Esophagus squamous epithelium (tissue), 5 donors: ENCODE measurements at regions not wholly inside any gene's neighbourhood (a gene's known extent, or its start where the extent isn't known, plus 50 kb on each side); places are given as distances from the start of the nearest gene placed in this dataset.

Experiments used
- DNase-seq: peaks from one replicate; lab custom pipeline; 2025; lab: John Stamatoyannopoulos, UW
- H3K27ac ChIP-seq, 4 donors: fragments of 200-600 bp; sonication (generic); one replicate each; pipeline ENCODE4 v1.5.1; 2016 to 2019; ENCODE audit warnings: mild to moderate bottlenecking in 1 of 4
- H3K27me3 ChIP-seq, 4 donors: fragments of 200-600 bp; sonication (generic); 1 replicate in 3 of 4; 2 replicates in 1 of 4; pipeline versions ENCODE4 v1.5.1 to v1.6.0; 2017 to 2021; ENCODE audit warnings: antibody characterized with exemption in 1 of 4
- H3K36me3 ChIP-seq, 3 donors: fragments of 200-600 bp; sonication (generic); one replicate each; pipeline ENCODE4 v1.5.1; 2016 to 2019
- H3K4me1 ChIP-seq, 3 donors: fragments of 200-600 bp; sonication (generic); one replicate each; pipeline ENCODE4 v1.5.1; 2017 to 2019
- H3K4me3 ChIP-seq, 4 donors: fragments of 200-600 bp; sonication (generic); 1 replicate in 3 of 4; 2 replicates in 1 of 4; pipeline ENCODE4 v1.5.1; 2016 to 2019; ENCODE audit warnings: mild to moderate bottlenecking in 2 of 4, moderate library complexity in 1 of 4
- H3K9me3 ChIP-seq, 3 donors: fragments of 200-600 bp; sonication (generic); one replicate each; pipeline ENCODE4 v1.5.1; 2016 to 2019
- CTCF ChIP-seq, 6 experiments: fragments of 450-650 bp in 4 of 6; fragments of 200-600 bp in 2 of 6; sonication (generic) in 2 of 6; IDR thresholded peaks; one replicate each; pipeline ENCODE4 v1.5.1; 2016 to 2019; ENCODE audit warnings: antibody characterized with exemption in 6 of 6, mild to moderate bottlenecking in 4 of 6, moderate library complexity in 4 of 6
- POLR2A ChIP-seq, 4 donors: fragments of 450-650 bp; IDR thresholded peaks; one replicate each; pipeline ENCODE4 v1.6.1; 2017; ENCODE audit warnings: antibody characterized with exemption in 4 of 4, mild to moderate bottlenecking in 4 of 4, moderate library complexity in 3 of 4
- WGBS, 2 donors: methylation state at CpG; one replicate each; pipeline ENCODE4 v1.1.5; 2018; 5-methylcytosine and 5-hydroxymethylcytosine counted together
- intact Hi-C: fragments of 100-400 bp; cut with DNase I; formaldehyde crosslinking; loops from one replicate; pipeline ENCODE4 v1.15.0; 2022
- donor health status: DM: yes; HTN: yes; CAD: no.

GRCh38 chrX:151796576-151796975 is 62.0 kb downstream of the CNGA2 start:
- no peak for DNase-seq
- no peaks in the 10 kb centered on the region for H3K9me3 ChIP-seq
- no peaks in the 10 kb centered on the region for H3K36me3 ChIP-seq
- intact Hi-C loops, result no loop called here
- H3K4me3 ChIP-seq, result no peak overlapping the region
- TF ChIP-seq POLR2A (IDR thresholded peaks at IDR 0.05) (no peak), CTCF (IDR thresholded peaks at IDR 0.05) (no peak)
- no peak overlapping the region for H3K27ac ChIP-seq
- H3K4me1 ChIP-seq, result no peaks in the 10 kb centered on the region
- 20% methylated on average over 1 of the region's 3 CpGs; no CpG with 5 or more reads in 1 of the 2 donors for WGBS, 2 donors
- H3K27me3 ChIP-seq, result no peaks in the 10 kb centered on the region

- H3K27me3 ChIP-seq, result no peaks in the 10 kb centered on the region
- intact Hi-C loops, result no loop called here
- DNase-seq, result no peak
- no peaks in the 10 kb centered on the region for H3K36me3 ChIP-seq
- no peak for TF ChIP-seq POLR2A (IDR thresholded peaks at IDR 0.05)
- TF ChIP-seq CTCF (IDR thresholded peaks at IDR 0.05), result peak in 1 of 6 experiments; percentile 32
- no peak overlapping the region for H3K4me3 ChIP-seq
- no peaks in the 10 kb centered on the region for H3K9me3 ChIP-seq
- H3K4me1 ChIP-seq, result no peaks in the 10 kb centered on the region
- WGBS, 2 donors, result 49 to 62% methylated on average over 3 to 6 of the region's 7 CpGs
- no peak overlapping the region for H3K27ac ChIP-seq
Observed at GRCh38 chrX:151801980-151802379, 67.4 kb downstream of the CNGA2 start.

- H3K9me3 ChIP-seq, result no peaks in the 10 kb centered on the region
- no peak overlapping the region for H3K27ac ChIP-seq
- H3K4me3 ChIP-seq, result no peak overlapping the region
- intact Hi-C loops, result no loop called here
- H3K4me1 ChIP-seq, result no peaks in the 10 kb centered on the region
- TF ChIP-seq POLR2A (IDR thresholded peaks at IDR 0.05) (no peak), CTCF (IDR thresholded peaks at IDR 0.05) (no peak)
- 34 to 61% methylated on average over 4 to 5 of the region's 5 CpGs for WGBS, 2 donors
- no peaks in the 10 kb centered on the region for H3K27me3 ChIP-seq
- no peaks in the 10 kb centered on the region for H3K36me3 ChIP-seq
- no peak for DNase-seq
Observed at GRCh38 chrX:151806967-151807540, 72.5 kb downstream of the CNGA2 start.

- Histone ChIP-seq H3K9me3 (no peaks in the 10 kb centered on the region), H3K36me3 (no peaks in the 10 kb centered on the region), H3K4me3 (no peak overlapping the region), H3K4me1 (no peaks in the 10 kb centered on the region), H3K27me3 (no peaks in the 10 kb centered on the region), H3K27ac (no peak overlapping the region)
- TF ChIP-seq POLR2A (IDR thresholded peaks at IDR 0.05) (no peak), CTCF (IDR thresholded peaks at IDR 0.05) (no peak)
- DNase-seq, result no peak
- WGBS, 2 donors, result 48 to 57% methylated on average over 2 of the region's 2 CpGs
- intact Hi-C loops, result no loop called here
Observed at GRCh38 chrX:151812661-151813060, 78.1 kb downstream of the CNGA2 start.

- no peaks in the 10 kb centered on the region for H3K4me1 ChIP-seq
- no peaks in the 10 kb centered on the region for H3K36me3 ChIP-seq
- no peak overlapping the region for H3K27ac ChIP-seq
- no peaks in the 10 kb centered on the region for H3K27me3 ChIP-seq
- WGBS, 2 donors, result 100% methylated on average over 1 of the region's 1 CpG
- TF ChIP-seq CTCF (IDR thresholded peaks at IDR 0.05) (no peak), POLR2A (IDR thresholded peaks at IDR 0.05) (no peak)
- intact Hi-C loops, result no loop called here
- no peak for DNase-seq
- no peaks in the 10 kb centered on the region for H3K9me3 ChIP-seq
- no peak overlapping the region for H3K4me3 ChIP-seq
Observed at GRCh38 chrX:151814767-151815166, 80.2 kb downstream of the CNGA2 start.
